GM12878 (cell line): ENCODE measurements at regions not wholly inside any gene's neighbourhood (a gene's known extent, or its start where the extent isn't known, plus 50 kb on each side); places are given as distances from the start of the nearest gene placed in this dataset.

ENCODE experiments used
- ATF3 ChIP-seq: IDR thresholded peaks from 2 replicates; pipeline ENCODE4 v1.6.1; 2011; ENCODE audit warnings: low read depth, mild to moderate bottlenecking, low read length, moderate library complexity, borderline replicate concordance; ENCODE audit errors: extremely low read depth
- CTCF ChIP-seq, 3 experiments: IDR thresholded peaks in 2 of 3; conservative IDR thresholded peaks in 1 of 3; 2 replicates each; pipeline ENCODE4 v1.5.1; 2011; ENCODE audit warnings: low read depth in 3 of 3, low read length in 3 of 3, mild to moderate bottlenecking in 3 of 3, control low read depth in 2 of 3, moderate library complexity in 2 of 3, inconsistent platforms in 1 of 3, mixed read lengths in 1 of 3; ENCODE audit not compliant: control insufficient read depth in 2 of 3, insufficient read depth in 1 of 3; ENCODE audit errors: extremely low read depth in 1 of 3
- MXI1 ChIP-seq: fragments of 150-350 bp; IDR thresholded peaks from 2 replicates; pipeline ENCODE4 v1.6.1; 2011; ENCODE audit warnings: low read depth, mild to moderate bottlenecking, inconsistent platforms, low read length, improper control_type of control experiment
- NR2C2 ChIP-seq: IDR thresholded peaks from 2 replicates; pipeline ENCODE4 v1.6.1; 2011; ENCODE audit warnings: borderline replicate concordance, low read depth; ENCODE audit not compliant: control insufficient read depth, insufficient read length

- no peak for TF ChIP-seq MXI1
- TF ChIP-seq ATF3, result no peak
- TF ChIP-seq CTCF (IDR thresholded peaks at IDR 0.05 in 2 of 3, conservative IDR thresholded peaks at IDR 0.05 in 1 of 3; ENCODE audit: control insufficient read depth in 2 of 3, extremely low read depth in 1 of 3, insufficient read depth in 1 of 3, low read depth in 3 of 3, low read length in 3 of 3), result no peak
- TF ChIP-seq NR2C2, result no peak
Observed at GRCh38 chr2:220220009-220220408, 592.6 kb downstream of the SLC4A3 start.
